ENCODE measurements at regions not wholly inside any gene's neighbourhood (a gene's known extent, or its start where the extent isn't known, plus 50 kb on each side); places are given as distances from the start of the nearest gene placed in this dataset.
"Not testable (repeated sequence)": the region's sequence is repeated elsewhere in the genome, so short reads cannot be mapped to it uniquely, and the experiment has no call there.

GRCh38 chr10:64699244-64699643, 1178.0 kb downstream of the REEP3 start:
- WGBS, 3 donors: 60 to 61% (median 60%) methylated on average over 3 of the region's 3 CpGs
- no peak overlapping the region for H3K27ac ChIP-seq (ENCODE audit: low read depth, low read length)

- H3K27ac ChIP-seq (ENCODE audit: low read depth, low read length): not testable (repeated sequence)
- WGBS, 3 donors: 55 to 76% (median 58%) methylated on average over 3 of the region's 3 CpGs
Measured at GRCh38 chr10:64702086-64702485, 1180.9 kb downstream of the REEP3 start.

GRCh38 chr10:64708884-64709681, 1187.9 kb downstream of the REEP3 start:
- 83 to 88% (median 88%) methylated on average over 3 of the region's 3 CpGs for WGBS, 3 donors
- no peak overlapping the region for H3K27ac ChIP-seq (ENCODE audit: low read depth, low read length)

- H3K27ac ChIP-seq (ENCODE audit: low read depth, low read length): no peak overlapping the region
Measured at GRCh38 chr10:64726466-64726865, 1205.3 kb downstream of the REEP3 start.

DNA sequence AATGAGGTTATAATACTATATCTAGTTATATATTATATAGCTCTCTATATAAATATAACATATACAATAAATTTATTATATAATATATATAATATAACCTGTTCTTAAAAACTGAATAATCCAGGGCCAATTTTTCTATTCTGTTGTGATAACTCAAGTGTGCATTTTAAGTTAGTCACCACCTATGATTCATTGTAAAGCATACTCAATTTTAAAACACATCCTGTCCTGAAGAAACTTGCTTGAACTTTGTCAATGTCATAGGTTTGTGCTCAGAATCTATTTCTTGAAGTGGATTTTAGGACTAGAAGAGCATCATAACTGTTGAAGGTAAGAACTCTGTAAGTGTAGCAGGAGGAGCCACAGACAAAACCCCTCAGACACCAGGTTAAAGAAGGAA, 1209.8 kb downstream of the REEP3 start:
- H3K27ac ChIP-seq (ENCODE audit: low read depth, low read length): no peak overlapping the region

- H3K27ac ChIP-seq (ENCODE audit: low read depth, low read length): no peak overlapping the region
Measured at GRCh38 chr10:64732372-64732957, 1211.3 kb downstream of the REEP3 start.

GRCh38 chr10:64733980-64734379, 1212.8 kb downstream of the REEP3 start:
- no peak overlapping the region for H3K27ac ChIP-seq (ENCODE audit: low read depth, low read length)

More at GRCh38 chr10:64732372-64732957, 1211.3 kb downstream of the REEP3 start:
- WGBS, 3 donors: 47 to 61% (median 51%) methylated on average over 8 of the region's 8 CpGs

- 56 to 61% (median 60%) methylated on average over 2 of the region's 2 CpGs for WGBS, 3 donors
- no peak overlapping the region for H3K27ac ChIP-seq (ENCODE audit: low read depth, low read length)
Measured at GRCh38 chr10:64738462-64738861, 1217.3 kb downstream of the REEP3 start.

DNA sequence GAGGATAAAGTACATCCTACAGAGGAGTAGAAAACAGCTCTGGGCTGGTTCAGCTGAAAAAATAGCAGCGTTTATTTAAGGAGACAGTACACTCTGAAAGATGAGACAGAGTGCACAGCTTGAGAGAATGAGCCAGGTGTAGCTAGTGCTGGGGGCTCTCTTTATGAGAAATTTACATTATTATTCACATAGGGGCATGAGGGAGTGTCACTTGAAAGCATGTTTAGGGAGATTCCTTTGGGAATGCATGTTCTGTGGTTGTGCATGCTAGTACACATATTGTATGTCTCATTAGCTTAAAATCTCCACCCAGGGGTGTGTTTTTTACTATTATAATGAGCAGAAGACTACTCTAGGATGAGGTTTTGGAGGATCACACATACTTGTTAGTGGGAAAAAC, 1224.4 kb downstream of the REEP3 start:
- H3K27ac ChIP-seq (ENCODE audit: low read depth, low read length): no peak overlapping the region
- WGBS, 3 donors: 49 to 63% (median 62%) methylated on average over 1 of the region's 1 CpG

GRCh38 chr10:64750672-64751071, 1229.5 kb downstream of the REEP3 start:
- no peak overlapping the region for H3K27ac ChIP-seq (ENCODE audit: low read depth, low read length)
- WGBS, 3 donors: 69 to 97% (median 97%) methylated on average over 2 of the region's 2 CpGs

DNA sequence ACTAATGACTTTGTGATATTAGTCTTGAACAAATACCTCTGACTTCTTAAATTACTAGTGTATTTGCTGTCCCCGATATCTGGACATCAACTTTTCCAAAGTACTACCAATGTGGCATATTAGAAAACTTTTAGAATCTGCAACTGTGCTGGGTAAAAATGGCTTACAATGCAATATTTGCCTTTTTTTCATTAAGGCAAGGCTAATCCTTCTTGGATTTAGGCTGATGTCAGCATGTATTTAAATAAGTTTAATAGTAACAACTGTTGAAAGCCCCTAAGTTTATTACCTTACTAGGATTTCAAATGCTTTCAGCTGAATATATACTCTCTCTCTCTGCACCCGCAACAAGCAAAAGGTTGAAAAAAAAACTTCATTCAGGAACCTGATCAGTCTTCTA, 1232.3 kb downstream of the REEP3 start:
- H3K27ac ChIP-seq (ENCODE audit: low read depth, low read length): no peak overlapping the region
- WGBS, 3 donors: 91 to 96% (median 91%) methylated on average over 2 of the region's 2 CpGs

DNA sequence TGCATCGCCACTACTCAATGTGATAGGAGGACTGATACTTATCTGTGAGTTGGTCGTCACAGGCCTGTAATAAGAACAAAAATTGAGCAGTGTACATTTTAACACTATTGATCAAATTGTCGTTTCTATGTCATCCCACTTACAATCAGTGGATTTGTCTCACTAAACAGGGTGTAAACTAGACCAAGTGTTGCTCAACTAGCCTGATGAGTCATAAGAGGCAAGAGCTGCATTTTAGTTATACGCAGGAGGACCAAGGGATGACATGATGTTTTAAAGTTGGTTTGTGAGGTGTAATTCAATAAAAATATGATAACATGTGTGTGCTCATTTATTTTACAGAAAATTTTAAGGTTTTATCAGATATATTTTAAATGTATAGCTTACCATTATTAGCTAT, 1239.2 kb downstream of the REEP3 start:
- 79 to 84% (median 83%) methylated on average over 4 of the region's 4 CpGs for WGBS, 3 donors
- H3K27ac ChIP-seq (ENCODE audit: low read depth, low read length): no peak overlapping the region

DNA sequence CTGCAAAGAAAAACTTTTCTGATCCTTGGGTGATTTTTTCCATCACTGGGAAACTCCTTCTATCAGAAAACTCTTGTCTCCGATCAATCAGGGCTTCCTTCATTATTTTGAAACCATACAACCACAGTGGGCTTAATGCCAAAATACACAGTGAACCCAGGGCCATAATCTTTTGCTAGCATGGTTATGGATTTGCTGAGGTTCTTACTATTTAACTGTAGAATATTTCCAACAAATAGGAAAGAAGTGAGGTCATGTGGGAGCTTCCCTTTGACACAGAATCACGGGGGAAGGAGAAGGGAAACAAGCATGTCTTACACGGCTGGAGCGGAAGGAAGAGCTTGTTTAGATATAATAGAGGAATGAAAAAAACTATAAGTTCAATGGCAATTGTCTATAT, 1241.7 kb downstream of the REEP3 start:
- H3K27ac ChIP-seq (ENCODE audit: low read depth, low read length): no peak overlapping the region
- 64 to 76% (median 75%) methylated on average over 4 of the region's 4 CpGs for WGBS, 3 donors

- 66 to 89% (median 89%) methylated on average over 2 of the region's 2 CpGs for WGBS, 3 donors
- no peak overlapping the region for H3K27ac ChIP-seq (ENCODE audit: low read depth, low read length)
Measured at GRCh38 chr10:64765498-64765897, 1244.3 kb downstream of the REEP3 start.

GRCh38 chr10:64771253-64772050, 1250.3 kb downstream of the REEP3 start:
- WGBS, 3 donors: 73 to 78% (median 74%) methylated on average over 4 of the region's 4 CpGs
- H3K27ac ChIP-seq (ENCODE audit: low read depth, low read length): no peak overlapping the region

GRCh38 chr10:64773357-64773756, 1252.2 kb downstream of the REEP3 start:
- no peak overlapping the region for H3K27ac ChIP-seq (ENCODE audit: low read depth, low read length)
- WGBS, 3 donors: 83 to 92% (median 88%) methylated on average over 1 of the region's 1 CpG

DNA sequence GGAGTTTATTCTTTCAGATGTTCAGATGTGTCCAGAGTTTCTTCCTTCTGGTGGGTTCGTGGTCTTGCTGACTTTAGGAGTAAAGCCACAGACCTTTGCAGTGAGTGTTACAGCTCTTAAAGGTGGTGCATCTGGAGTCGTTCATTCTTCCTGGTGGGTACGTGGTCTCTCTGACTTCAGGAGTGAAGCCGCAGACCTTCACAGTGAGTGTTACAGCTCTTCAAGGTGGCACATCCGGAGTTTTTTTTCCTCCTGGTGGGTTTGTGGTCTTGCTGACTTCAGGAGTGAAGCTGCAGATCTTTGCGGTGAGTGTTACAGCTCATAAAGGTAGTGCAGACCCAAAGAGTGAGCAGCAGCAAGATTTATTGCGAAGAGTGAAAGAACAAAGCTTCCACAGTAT, 1263.2 kb downstream of the REEP3 start:
- not testable (repeated sequence) for H3K27ac ChIP-seq (ENCODE audit: low read depth, low read length)
- 83 to 87% (median 86%) methylated on average over 7 of the region's 7 CpGs for WGBS, 3 donors

DNA sequence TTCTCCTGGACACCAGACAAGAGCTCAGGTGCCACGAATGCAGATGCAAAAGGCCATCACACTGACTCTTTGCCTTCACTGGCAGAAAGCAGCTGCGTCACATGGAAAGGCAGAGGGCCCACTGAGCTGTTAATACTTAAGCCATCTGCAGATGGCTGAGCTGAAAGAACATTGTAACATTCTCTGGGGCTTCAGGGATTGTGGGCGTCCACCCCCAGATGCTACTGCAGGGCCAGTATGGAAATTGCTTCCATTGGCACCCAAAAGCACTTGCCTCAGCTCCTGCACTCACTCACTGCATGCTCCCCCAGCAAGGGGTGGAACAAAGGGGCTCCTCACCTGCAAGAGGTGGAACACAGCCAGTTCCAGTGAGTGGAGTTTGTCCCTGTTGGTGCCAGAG, 1264.6 kb downstream of the REEP3 start:
- H3K27ac ChIP-seq (ENCODE audit: low read depth, low read length): no peak overlapping the region
- WGBS, 3 donors: 72 to 83% (median 83%) methylated on average over 3 of the region's 3 CpGs

DNA sequence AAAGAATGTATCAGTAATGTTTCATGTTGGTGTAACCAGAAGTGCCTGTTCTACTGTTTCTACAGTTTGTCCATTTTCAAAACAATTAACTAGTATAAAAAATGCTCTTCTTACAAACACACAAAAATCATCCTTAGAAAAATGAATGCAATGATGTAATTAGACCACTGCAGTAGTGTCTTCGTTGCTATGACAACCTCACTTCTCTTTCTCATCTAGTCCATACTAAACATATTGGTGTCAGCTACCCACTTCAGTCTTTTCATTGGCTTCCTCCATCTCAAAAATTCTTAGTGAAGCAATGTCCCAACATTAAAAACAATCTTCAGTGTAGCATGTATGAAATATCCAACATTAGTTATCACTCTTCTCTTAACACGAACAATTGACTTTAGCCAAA, 1265.8 kb downstream of the REEP3 start:
- 78 to 82% (median 80%) methylated on average over 2 of the region's 2 CpGs for WGBS, 3 donors
- H3K27ac ChIP-seq (ENCODE audit: low read depth, low read length): no peak overlapping the region

- WGBS, 3 donors: 50 to 85% (median 84%) methylated on average over 3 of the region's 3 CpGs
- no peak overlapping the region for H3K27ac ChIP-seq (ENCODE audit: low read depth, low read length)
Measured at GRCh38 chr10:64795847-64796246, 1274.6 kb downstream of the REEP3 start.
